HUES6 (cell line): ENCODE measurements at regions not wholly inside any gene's neighbourhood (a gene's known extent, or its start where the extent isn't known, plus 50 kb on each side); places are given as distances from the start of the nearest gene placed in this dataset.

Experiments used
- H3K27ac ChIP-seq: 2 replicates; pipeline ENCODE4 v1.7.0; 2013; ENCODE audit warnings: low read depth, mild to moderate bottlenecking, low read length, inconsistent platforms
- H3K27me3 ChIP-seq: 2 replicates; pipeline ENCODE4 v1.6.1; 2013; ENCODE audit warnings: low read length; ENCODE audit not compliant: control insufficient read depth, insufficient read depth
- H3K36me3 ChIP-seq: 2 replicates; pipeline ENCODE4 v1.6.1; 2013; ENCODE audit warnings: low read length; ENCODE audit not compliant: control insufficient read depth, insufficient read depth
- H3K4me1 ChIP-seq: 2 replicates; pipeline ENCODE4 v1.6.1; 2013; ENCODE audit warnings: low read length; ENCODE audit not compliant: control insufficient read depth, insufficient read depth
- H3K4me3 ChIP-seq: 2 replicates; pipeline ENCODE4 v1.5.1; 2013; ENCODE audit warnings: low read depth, low read length
- H3K9ac ChIP-seq: one replicate; pipeline ENCODE4 v1.6.1; 2013; ENCODE audit warnings: mild to moderate bottlenecking, low read length
- H3K9me3 ChIP-seq: 2 replicates; pipeline ENCODE4 v1.6.1; 2013; ENCODE audit warnings: low read depth, low read length; ENCODE audit not compliant: control insufficient read depth, insufficient read depth

DNA sequence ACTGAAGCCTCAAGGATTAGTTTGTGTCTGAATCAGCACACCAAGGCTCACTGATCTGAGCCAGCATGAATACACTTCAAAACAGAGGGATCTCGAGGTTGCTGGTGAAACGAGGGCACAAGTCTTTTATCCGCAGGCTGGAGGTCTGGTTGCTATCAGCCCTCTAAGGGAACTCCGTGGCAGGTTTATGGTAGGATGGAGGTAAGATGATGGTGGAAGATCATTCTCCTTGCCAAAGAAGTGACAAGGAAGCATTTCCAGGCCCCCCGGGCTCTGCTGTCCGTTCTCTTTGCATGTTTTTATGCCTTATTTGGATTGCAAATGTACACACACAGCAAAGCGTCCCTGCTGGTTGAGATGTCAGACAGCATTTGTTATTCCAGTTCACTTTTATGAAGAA is 268.3 kb downstream of the ARHGAP12 start:
- no peak overlapping the region for H3K9ac ChIP-seq
- no peak overlapping the region for H3K27ac ChIP-seq
- no peak overlapping the region for H3K4me3 ChIP-seq
- H3K9me3 ChIP-seq: peaks cover 14% of the 10 kb centered on the region; the same call in 1 of the 2 replicates
- H3K27me3 ChIP-seq: no peaks in the 10 kb centered on the region
- peaks cover 23% of the 10 kb centered on the region for H3K4me1 ChIP-seq
- no peaks in the 10 kb centered on the region for H3K36me3 ChIP-seq

DNA sequence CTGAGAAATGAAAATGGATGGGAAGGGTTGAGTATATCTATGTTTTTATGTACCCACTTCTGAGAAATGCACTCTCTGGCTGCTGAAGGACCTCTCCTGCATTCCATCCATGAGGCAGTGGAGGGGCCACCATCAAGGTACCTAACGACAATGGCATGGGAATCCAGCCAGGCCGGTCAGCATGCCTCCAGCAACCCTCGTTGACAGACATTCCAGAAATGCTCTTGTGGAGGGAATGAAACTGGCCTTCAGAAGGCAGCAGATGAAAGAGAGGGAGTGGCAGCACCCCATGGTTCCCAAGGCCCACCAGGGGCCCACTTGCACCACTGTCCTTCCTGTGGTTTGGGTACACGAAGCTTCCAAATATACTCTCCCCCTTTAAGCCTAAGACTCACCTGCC is 269.0 kb downstream of the ARHGAP12 start:
- Histone ChIP-seq H3K4me3 (no peak overlapping the region), H3K27ac (no peak overlapping the region), H3K36me3 (no peaks in the 10 kb centered on the region), H3K9ac (no peak overlapping the region), H3K4me1 (peaks cover 16% of the 10 kb centered on the region), H3K27me3 (no peaks in the 10 kb centered on the region), H3K9me3 (peaks cover 14% of the 10 kb centered on the region; the same call in 1 of the 2 replicates)

DNA sequence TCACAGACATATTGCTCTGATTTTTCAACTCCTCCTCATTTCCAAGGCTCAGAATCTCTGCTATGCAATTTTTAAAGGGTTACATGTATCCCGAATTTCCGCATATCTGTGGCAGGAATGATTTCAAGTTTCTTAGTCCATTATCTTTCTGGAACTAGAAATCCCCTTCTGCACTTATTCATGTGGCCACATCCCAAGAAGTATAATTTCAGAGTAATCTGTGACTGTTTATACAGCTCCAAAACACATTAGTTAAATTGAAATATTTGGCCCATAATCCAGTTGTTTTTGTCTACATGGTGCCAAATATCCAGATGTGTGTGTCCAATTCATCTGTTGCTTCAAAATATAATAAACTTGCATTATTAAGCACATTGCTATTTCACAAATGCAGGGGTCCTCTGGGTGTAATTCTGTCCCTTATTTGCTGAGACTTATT is 271.2 kb downstream of the ARHGAP12 start:
- Histone ChIP-seq H3K27ac (no peak overlapping the region), H3K4me3 (no peak overlapping the region), H3K4me1 (peaks cover 14% of the 10 kb centered on the region), H3K27me3 (no peaks in the 10 kb centered on the region), H3K9me3 (peaks cover 14% of the 10 kb centered on the region; the same call in 1 of the 2 replicates), H3K9ac (no peak overlapping the region), H3K36me3 (no peaks in the 10 kb centered on the region)

DNA sequence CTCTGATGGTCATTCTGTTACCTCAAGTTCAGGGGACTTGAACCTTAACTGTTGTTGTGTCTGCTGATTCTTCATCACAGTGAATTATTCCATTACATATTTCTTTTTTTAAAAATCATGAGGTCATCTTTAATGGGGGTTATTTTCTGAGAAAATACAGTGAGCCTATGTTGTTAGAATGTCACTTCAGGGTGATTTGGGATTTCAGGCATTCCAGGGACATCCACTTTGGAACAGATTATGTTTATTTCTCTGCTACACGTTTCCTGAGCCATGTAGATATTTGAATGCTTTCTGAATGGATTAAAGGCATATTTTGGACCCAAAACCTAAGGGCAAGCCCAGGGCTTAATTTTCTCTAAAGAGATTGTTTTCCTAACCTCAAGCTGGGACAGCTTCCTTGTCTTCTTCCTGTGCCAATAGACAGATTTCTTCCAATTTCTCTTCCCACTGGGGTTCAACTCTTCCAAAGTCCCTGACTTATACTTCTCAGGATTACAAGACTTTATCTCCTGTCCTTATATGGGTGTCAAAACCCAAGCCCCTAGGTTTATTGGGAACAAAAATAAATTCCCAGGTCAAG is 271.7 kb downstream of the ARHGAP12 start:
- Histone ChIP-seq H3K9ac (no peak overlapping the region), H3K27me3 (no peaks in the 10 kb centered on the region), H3K9me3 (peaks cover 14% of the 10 kb centered on the region; the same call in 1 of the 2 replicates)

DNA sequence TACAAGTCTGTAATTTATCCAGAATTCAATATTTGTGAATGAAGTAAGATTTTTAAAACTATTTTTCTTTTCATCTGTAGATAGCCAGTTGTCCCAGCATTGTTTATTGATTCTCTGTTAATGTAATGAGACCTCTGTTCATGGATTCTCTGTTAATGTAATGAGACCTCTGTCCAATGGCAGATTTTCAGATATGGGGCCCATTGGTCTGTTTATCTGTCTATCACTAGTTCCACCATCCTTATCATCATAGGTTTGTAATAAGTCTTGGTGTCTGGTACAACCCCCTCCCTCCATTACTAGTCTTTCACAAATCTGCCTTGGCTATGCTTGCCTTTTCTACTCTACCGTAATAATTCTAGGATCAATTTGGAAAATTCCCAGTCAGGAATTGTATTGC is 276.6 kb downstream of the ARHGAP12 start:
- no peak overlapping the region for H3K27ac ChIP-seq
- no peaks in the 10 kb centered on the region for H3K27me3 ChIP-seq
- no peak overlapping the region for H3K4me3 ChIP-seq
- no peaks in the 10 kb centered on the region for H3K36me3 ChIP-seq
- peaks cover 5% of the 10 kb centered on the region; the same call in 1 of the 2 replicates for H3K9me3 ChIP-seq
- peaks cover 3% of the 10 kb centered on the region; the same call in 1 of the 2 replicates for H3K4me1 ChIP-seq
- no peak overlapping the region for H3K9ac ChIP-seq

More for the DNA sequence above, 271.7 kb downstream of the ARHGAP12 start:
- Histone ChIP-seq H3K4me1 (peaks cover 14% of the 10 kb centered on the region), H3K4me3 (no peak overlapping the region), H3K27ac (no peak overlapping the region), H3K36me3 (no peaks in the 10 kb centered on the region)

DNA sequence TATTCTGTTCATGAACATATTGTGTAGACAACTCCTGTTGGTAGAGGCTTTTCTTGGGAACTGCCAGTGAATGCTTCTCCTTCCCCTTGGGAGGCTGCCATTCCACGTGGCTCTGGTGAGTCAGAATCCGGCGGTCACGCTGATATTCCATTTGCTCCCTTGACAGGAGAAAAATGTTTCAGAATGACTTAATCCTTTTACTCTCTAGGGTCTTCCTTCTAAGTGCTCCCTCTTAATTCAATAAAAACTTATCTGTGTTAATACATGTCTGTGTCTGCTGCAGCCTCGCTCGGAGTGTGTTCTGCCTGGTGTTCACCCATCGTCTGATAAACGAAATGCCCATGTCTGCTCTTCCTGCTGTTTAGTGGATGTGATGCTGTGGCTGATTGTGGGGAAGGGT is 278.6 kb downstream of the ARHGAP12 start:
- no peak overlapping the region for H3K4me3 ChIP-seq
- peaks cover 3% of the 10 kb centered on the region; the same call in 1 of the 2 replicates for H3K4me1 ChIP-seq
- H3K27me3 ChIP-seq: no peaks in the 10 kb centered on the region
- H3K9ac ChIP-seq: no peak overlapping the region
- H3K9me3 ChIP-seq: no peaks in the 10 kb centered on the region
- H3K27ac ChIP-seq: no peak overlapping the region
- H3K36me3 ChIP-seq: no peaks in the 10 kb centered on the region

DNA sequence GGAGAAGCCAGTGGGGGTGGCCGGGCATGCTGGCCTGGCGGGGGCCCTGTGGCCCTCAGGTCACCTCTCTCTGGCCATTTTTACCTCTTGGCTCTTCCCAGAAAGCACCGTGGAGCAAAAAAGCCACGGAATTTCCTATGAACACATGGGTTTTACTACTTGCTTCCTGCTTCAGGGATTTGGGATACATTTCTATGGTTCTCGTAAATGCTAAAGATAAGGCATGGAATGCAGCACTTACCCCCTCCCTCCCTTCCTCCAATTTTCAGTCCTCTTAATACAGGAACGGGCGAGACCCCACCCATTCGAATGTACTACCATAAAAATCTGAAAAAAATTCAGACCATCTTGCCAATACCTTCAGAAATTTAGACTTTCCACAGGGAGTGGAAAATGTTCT is 279.7 kb downstream of the ARHGAP12 start:
- Histone ChIP-seq H3K36me3 (no peaks in the 10 kb centered on the region), H3K4me3 (no peak overlapping the region), H3K4me1 (peaks cover 3% of the 10 kb centered on the region; the same call in 1 of the 2 replicates), H3K9me3 (no peaks in the 10 kb centered on the region), H3K27me3 (no peaks in the 10 kb centered on the region), H3K27ac (no peak overlapping the region), H3K9ac (no peak overlapping the region)

DNA sequence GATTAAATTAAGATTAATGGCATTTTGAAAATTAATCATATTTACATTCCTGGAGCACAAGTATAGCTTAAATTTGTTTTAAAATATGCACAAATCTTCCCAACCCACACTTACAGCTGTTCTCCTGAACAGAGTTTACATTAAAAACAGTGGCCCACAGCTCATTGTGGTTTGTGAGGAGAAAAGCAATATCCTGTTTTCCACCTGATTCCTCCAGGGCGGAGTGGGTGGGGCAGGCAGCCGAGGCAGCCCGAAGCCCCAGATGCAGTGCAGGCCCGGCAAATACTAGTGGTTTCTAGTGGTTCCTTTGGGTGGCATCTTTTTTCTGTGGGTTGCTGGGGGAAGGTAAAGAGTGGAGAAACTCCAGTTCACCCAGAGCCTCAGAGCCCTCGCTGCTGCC is 280.8 kb downstream of the ARHGAP12 start:
- H3K9me3 ChIP-seq: no peaks in the 10 kb centered on the region
- no peak overlapping the region for H3K9ac ChIP-seq
- H3K27ac ChIP-seq: no peak overlapping the region
- H3K4me3 ChIP-seq: no peak overlapping the region
- no peaks in the 10 kb centered on the region for H3K36me3 ChIP-seq
- peaks cover 3% of the 10 kb centered on the region; the same call in 1 of the 2 replicates for H3K4me1 ChIP-seq
- H3K27me3 ChIP-seq: no peaks in the 10 kb centered on the region

DNA sequence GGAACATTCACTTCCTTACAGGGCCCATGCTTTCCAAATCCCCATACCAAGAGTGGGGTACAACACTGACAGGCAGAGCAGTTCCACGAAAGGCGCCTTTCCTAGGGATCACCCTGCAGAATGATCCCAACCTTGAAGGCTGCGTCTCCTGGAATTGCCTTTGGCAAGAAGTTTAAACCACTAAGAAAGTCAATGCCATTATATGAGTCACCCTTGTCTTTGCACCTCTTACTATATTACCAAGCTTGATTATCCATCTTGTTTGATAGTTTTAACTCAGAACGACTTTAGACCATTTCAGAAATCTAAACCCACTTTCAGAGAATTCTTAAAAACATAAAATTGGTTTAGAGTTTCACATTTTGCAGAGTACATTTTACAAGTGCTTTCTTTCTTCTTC is 282.1 kb downstream of the ARHGAP12 start:
- Histone ChIP-seq H3K9me3 (no peaks in the 10 kb centered on the region), H3K27me3 (no peaks in the 10 kb centered on the region), H3K4me1 (peaks cover 3% of the 10 kb centered on the region; the same call in 1 of the 2 replicates), H3K4me3 (no peak overlapping the region), H3K9ac (no peak overlapping the region), H3K27ac (no peak overlapping the region), H3K36me3 (no peaks in the 10 kb centered on the region)

DNA sequence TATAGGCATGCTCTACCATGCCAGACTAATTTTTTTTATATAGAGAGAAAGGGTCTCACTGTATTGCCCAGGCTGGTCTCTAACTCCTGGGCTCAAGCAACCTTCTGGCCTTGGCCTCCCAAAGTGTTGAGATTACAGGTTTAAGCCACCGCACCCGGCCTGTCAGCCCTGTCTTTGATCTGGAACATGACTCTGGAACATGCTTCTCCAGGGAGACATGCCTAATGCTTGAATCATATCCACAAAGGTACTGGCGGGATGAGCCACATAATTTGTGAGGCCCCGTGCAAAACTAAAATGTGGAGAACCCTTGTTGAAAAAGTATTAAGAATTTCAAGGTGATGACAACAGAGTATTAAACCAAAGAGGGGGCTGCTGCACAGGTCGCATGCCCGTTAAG is 282.8 kb downstream of the ARHGAP12 start:
- H3K9ac ChIP-seq: no peak overlapping the region

DNA sequence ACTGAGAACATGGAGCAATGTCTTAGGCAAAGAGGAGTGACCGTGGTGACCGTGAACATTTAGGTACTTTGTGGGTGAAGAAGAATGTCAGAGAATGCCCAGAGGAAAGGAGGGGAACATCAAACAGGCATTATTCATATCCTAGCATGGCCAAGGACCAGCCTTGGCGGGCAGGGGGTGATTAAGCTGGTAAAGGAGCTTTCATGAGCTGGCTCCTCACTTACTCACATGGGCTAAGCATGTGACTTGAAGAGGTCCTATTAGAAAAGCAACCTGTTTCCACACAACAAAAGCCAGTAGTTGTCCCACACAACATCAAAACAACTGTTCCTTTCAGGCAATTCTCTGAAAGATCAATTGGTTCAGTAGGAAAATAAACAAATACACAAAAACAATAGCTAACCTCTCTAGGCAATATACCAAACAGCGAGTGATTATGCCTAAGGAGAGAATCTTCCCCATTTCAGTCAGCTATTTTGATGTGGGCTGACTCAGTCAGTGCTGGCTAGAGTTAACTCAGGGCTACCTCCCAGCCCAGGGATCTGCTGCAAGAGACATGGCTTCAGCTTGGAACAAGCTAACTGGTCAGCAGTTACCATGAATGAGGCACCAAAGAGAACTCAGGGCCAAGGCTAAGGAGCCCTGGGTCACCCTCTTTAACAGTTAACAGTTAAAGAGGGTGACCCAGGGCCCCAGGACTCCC is 283.5 kb downstream of the ARHGAP12 start:
- Histone ChIP-seq H3K4me3 (no peak overlapping the region), H3K9me3 (no peaks in the 10 kb centered on the region), H3K36me3 (no peaks in the 10 kb centered on the region), H3K4me1 (peaks cover 3% of the 10 kb centered on the region; the same call in 1 of the 2 replicates), H3K27ac (no peak overlapping the region), H3K27me3 (no peaks in the 10 kb centered on the region), H3K9ac (no peak overlapping the region)

More for the DNA sequence above, 282.8 kb downstream of the ARHGAP12 start:
- no peaks in the 10 kb centered on the region for H3K27me3 ChIP-seq
- H3K9me3 ChIP-seq: no peaks in the 10 kb centered on the region
- H3K4me3 ChIP-seq: no peak overlapping the region
- no peak overlapping the region for H3K27ac ChIP-seq
- H3K36me3 ChIP-seq: no peaks in the 10 kb centered on the region
- H3K4me1 ChIP-seq: peaks cover 3% of the 10 kb centered on the region; the same call in 1 of the 2 replicates
